ENCODE measurements at regions not wholly inside any gene's neighbourhood (a gene's known extent, or its start where the extent isn't known, plus 50 kb on each side); places are given as distances from the start of the nearest gene placed in this dataset.
"Not testable (repeated sequence)": the region's sequence is repeated elsewhere in the genome, so short reads cannot be mapped to it uniquely, and the experiment has no call there.

DNA sequence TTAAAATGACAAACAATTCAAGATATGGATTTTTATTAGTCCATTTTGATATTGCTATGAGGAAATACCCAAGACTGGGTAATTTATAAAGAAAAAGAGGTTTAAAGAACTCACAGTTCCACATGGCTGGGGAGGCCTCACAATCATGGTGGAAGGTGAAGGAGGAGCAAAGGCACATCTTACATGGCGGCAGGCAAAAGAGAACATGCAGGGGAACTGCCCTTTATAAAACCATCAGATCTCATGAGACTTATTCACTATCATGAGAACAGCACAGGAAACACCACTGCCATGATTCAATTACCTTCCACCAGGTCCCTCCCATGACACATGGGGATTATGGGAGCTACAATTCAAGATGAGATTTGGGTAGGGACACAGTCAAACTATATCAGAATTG lies 69.8 kb downstream of the FASLG start:
- H3K4me3 ChIP-seq (ENCODE audit: low read length); H3K9ac ChIP-seq (ENCODE audit: low read depth, low read length); H3K4me1 ChIP-seq (ENCODE audit: insufficient read depth, low read length); H3K27ac ChIP-seq (ENCODE audit: low read depth, low read length); H3K27me3 ChIP-seq (ENCODE audit: insufficient read depth, low read length); H3K36me3 ChIP-seq (ENCODE audit: insufficient read depth, low read length): not testable (repeated sequence)
- 89% methylated on average over 1 of the region's 1 CpG for WGBS
- H3K9me3 ChIP-seq (ENCODE audit: insufficient read depth, low read depth, low read length) = peaks cover 14% of the 10 kb centered on the region

DNA sequence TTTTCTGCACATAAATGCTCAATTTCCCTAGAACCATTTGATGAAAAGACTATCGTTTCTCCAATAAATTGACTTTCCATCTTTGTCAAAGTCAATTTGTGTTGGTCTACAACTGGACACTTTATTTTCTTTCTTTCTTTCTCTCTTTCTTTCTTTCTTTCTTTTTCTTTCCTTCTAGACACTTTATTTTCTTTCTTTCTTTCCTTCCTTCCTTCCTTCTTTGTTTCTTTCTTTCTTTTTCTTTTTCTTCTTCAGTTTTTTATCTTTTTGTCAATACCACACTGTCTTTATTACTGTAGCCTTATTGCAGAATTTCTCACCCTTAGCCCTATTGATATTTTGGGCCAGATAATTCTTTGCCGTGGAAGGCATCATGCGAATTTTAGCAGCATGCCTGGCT lies 73.5 kb downstream of the FASLG start:
- H3K9me3 ChIP-seq (ENCODE audit: insufficient read depth, low read depth, low read length) = peaks cover 14% of the 10 kb centered on the region
- no peak overlapping the region for H3K9ac ChIP-seq (ENCODE audit: low read depth, low read length)
- H3K4me3 ChIP-seq (ENCODE audit: low read length) = no peak overlapping the region
- H3K36me3 ChIP-seq (ENCODE audit: insufficient read depth, low read length) = no peaks in the 10 kb centered on the region
- H3K4me1 ChIP-seq (ENCODE audit: insufficient read depth, low read length) = no peaks in the 10 kb centered on the region
- H3K27me3 ChIP-seq (ENCODE audit: insufficient read depth, low read length) = no peaks in the 10 kb centered on the region
- WGBS = 97% methylated on average over 3 of the region's 3 CpGs
- no peak overlapping the region for H3K27ac ChIP-seq (ENCODE audit: low read depth, low read length)

GRCh38 chr1:172733815-172734214 lies 74.9 kb downstream of the FASLG start:
- H3K9ac ChIP-seq (ENCODE audit: low read depth, low read length) = no peak overlapping the region
- H3K27me3 ChIP-seq (ENCODE audit: insufficient read depth, low read length) = no peaks in the 10 kb centered on the region

GRCh38 chr1:172738389-172738788 lies 79.5 kb downstream of the FASLG start:
- WGBS = 93% methylated on average over 2 of the region's 2 CpGs
- Histone ChIP-seq H3K9me3 (ENCODE audit: insufficient read depth, low read depth, low read length) (no peaks in the 10 kb centered on the region), H3K36me3 (ENCODE audit: insufficient read depth, low read length) (no peaks in the 10 kb centered on the region), H3K4me3 (ENCODE audit: low read length) (no peak overlapping the region), H3K9ac (ENCODE audit: low read depth, low read length) (no peak overlapping the region), H3K27ac (ENCODE audit: low read depth, low read length) (no peak overlapping the region), H3K27me3 (ENCODE audit: insufficient read depth, low read length) (no peaks in the 10 kb centered on the region), H3K4me1 (ENCODE audit: insufficient read depth, low read length) (no peaks in the 10 kb centered on the region)

More at GRCh38 chr1:172733815-172734214, 74.9 kb downstream of the FASLG start:
- Histone ChIP-seq H3K27ac (ENCODE audit: low read depth, low read length) (no peak overlapping the region), H3K4me3 (ENCODE audit: low read length) (no peak overlapping the region), H3K36me3 (ENCODE audit: insufficient read depth, low read length) (no peaks in the 10 kb centered on the region), H3K9me3 (ENCODE audit: insufficient read depth, low read depth, low read length) (peaks cover 4% of the 10 kb centered on the region; the same call in 1 of the 2 replicates), H3K4me1 (ENCODE audit: insufficient read depth, low read length) (no peaks in the 10 kb centered on the region)

DNA sequence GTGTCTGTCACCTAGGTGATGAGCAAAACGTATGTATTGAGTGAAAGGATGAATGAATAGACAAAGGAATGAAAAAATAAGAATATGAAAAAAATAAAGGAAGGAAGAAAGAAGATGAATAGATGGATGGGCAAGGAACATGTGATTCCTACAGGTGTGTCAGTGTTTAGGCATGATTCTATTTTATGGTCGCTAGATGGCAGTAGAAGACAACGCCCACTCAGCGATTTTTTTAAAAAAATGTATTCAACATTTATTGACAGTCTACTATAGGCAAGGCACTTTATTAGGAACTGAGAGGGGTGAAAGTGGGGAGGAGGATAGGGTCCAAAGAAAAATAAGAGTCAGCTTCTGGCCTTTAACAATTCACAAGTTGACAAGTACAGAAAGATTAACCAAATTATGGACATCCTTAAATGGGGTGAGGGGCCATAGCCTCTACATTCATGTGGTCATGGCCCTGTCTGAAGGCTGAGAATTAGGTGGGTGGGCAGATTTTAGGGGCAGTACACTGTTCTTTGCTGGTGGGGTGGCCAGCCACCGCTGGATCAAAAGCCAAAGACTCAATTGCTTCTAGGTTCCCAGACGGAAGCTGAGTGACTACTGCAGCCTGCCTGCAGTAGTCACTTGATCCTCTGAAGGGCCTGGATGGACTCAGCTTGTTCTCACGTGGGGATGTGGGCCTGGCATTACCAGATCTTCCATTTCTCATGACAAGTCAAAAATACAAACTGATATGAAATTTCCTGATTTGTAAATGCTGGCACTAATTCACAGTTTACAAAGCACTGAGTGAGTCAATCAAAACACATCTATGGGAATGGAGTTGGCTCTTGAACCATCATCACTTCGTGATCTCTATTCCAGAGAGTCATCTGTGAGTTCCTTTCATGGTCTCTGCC lies 83.9 kb downstream of the FASLG start:
- no peaks in the 10 kb centered on the region for H3K9me3 ChIP-seq (ENCODE audit: insufficient read depth, low read depth, low read length)
- WGBS = 45% methylated on average over 6 of the region's 8 CpGs
- H3K4me1 ChIP-seq (ENCODE audit: insufficient read depth, low read length) = no peaks in the 10 kb centered on the region
- no peak overlapping the region for H3K9ac ChIP-seq (ENCODE audit: low read depth, low read length)
- H3K27me3 ChIP-seq (ENCODE audit: insufficient read depth, low read length) = no peaks in the 10 kb centered on the region
- H3K27ac ChIP-seq (ENCODE audit: low read depth, low read length) = no peak overlapping the region
- H3K36me3 ChIP-seq (ENCODE audit: insufficient read depth, low read length) = no peaks in the 10 kb centered on the region
- no peak overlapping the region for H3K4me3 ChIP-seq (ENCODE audit: low read length)

DNA sequence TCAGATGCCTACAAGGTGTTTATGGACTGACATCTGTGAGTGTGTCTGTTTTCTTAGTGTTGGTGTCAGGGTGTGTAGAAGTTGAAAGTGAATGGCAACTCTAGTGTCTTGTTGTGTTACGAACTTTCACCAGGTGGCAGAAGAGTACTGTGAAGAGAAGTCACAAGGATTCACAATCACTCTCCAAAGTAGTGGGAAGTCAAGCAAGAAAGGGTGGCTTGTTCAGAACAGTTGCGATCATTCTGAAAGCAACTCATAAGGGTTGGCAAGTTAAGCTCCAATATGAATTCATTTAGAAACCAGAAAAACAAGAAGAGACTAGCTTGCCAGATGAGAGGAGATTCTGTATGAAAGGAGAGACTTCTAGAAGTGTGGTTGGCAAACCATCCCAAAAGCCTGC lies 86.1 kb downstream of the FASLG start:
- 63% methylated on average over 2 of the region's 2 CpGs for WGBS
- no peaks in the 10 kb centered on the region for H3K27me3 ChIP-seq (ENCODE audit: insufficient read depth, low read length)
- no peaks in the 10 kb centered on the region for H3K4me1 ChIP-seq (ENCODE audit: insufficient read depth, low read length)
- no peak overlapping the region for H3K9ac ChIP-seq (ENCODE audit: low read depth, low read length)
- H3K4me3 ChIP-seq (ENCODE audit: low read length) = no peak overlapping the region
- H3K27ac ChIP-seq (ENCODE audit: low read depth, low read length) = no peak overlapping the region
- no peaks in the 10 kb centered on the region for H3K9me3 ChIP-seq (ENCODE audit: insufficient read depth, low read depth, low read length)
- no peaks in the 10 kb centered on the region for H3K36me3 ChIP-seq (ENCODE audit: insufficient read depth, low read length)

GRCh38 chr1:172746091-172746949 lies 87.4 kb downstream of the FASLG start:
- Histone ChIP-seq H3K4me3 (ENCODE audit: low read length) (no peak overlapping the region), H3K9ac (ENCODE audit: low read depth, low read length) (no peak overlapping the region), H3K36me3 (ENCODE audit: insufficient read depth, low read length) (no peaks in the 10 kb centered on the region), H3K27me3 (ENCODE audit: insufficient read depth, low read length) (no peaks in the 10 kb centered on the region), H3K9me3 (ENCODE audit: insufficient read depth, low read depth, low read length) (no peaks in the 10 kb centered on the region), H3K4me1 (ENCODE audit: insufficient read depth, low read length) (no peaks in the 10 kb centered on the region), H3K27ac (ENCODE audit: low read depth, low read length) (no peak overlapping the region)
- WGBS = 92% methylated on average over 3 of the region's 3 CpGs

GRCh38 chr1:172748201-172748600 lies 89.3 kb downstream of the FASLG start:
- Histone ChIP-seq H3K27ac (ENCODE audit: low read depth, low read length) (no peak overlapping the region), H3K9ac (ENCODE audit: low read depth, low read length) (no peak overlapping the region), H3K4me1 (ENCODE audit: insufficient read depth, low read length) (no peaks in the 10 kb centered on the region), H3K4me3 (ENCODE audit: low read length) (no peak overlapping the region), H3K36me3 (ENCODE audit: insufficient read depth, low read length) (no peaks in the 10 kb centered on the region), H3K27me3 (ENCODE audit: insufficient read depth, low read length) (no peaks in the 10 kb centered on the region), H3K9me3 (ENCODE audit: insufficient read depth, low read depth, low read length) (no peaks in the 10 kb centered on the region)
- WGBS = 95% methylated on average over 24 of the region's 24 CpGs

GRCh38 chr1:172751683-172752082 lies 92.8 kb downstream of the FASLG start:
- no peaks in the 10 kb centered on the region for H3K36me3 ChIP-seq (ENCODE audit: insufficient read depth, low read length)
- no peak overlapping the region for H3K9ac ChIP-seq (ENCODE audit: low read depth, low read length)
- H3K4me1 ChIP-seq (ENCODE audit: insufficient read depth, low read length) = no peaks in the 10 kb centered on the region
- WGBS = no CpG with 5 or more reads among the region's 1 CpG
- no peak overlapping the region for H3K4me3 ChIP-seq (ENCODE audit: low read length)
- H3K9me3 ChIP-seq (ENCODE audit: insufficient read depth, low read depth, low read length) = no peaks in the 10 kb centered on the region
- no peak overlapping the region for H3K27ac ChIP-seq (ENCODE audit: low read depth, low read length)
- H3K27me3 ChIP-seq (ENCODE audit: insufficient read depth, low read length) = no peaks in the 10 kb centered on the region

DNA sequence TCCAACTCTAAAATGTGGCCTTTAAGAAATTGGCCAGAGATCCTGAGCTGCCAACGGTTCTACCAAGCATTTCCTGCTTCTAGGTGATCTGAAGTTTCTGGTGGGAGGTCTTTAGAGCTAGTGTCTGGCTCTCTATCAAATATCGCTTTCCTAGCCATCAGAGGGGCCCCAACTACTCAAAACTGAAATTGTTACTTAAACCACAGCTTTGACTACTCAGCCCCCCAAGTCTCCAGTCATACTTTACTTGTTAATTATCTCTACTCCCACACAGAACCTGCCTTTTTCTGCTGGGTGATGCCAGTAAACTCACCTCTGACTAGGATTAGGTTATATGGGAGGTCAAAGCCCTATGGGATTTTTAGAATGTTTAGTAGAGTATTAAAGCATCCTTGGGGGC lies 95.1 kb downstream of the FASLG start:
- Histone ChIP-seq H3K27ac (ENCODE audit: low read depth, low read length) (no peak overlapping the region), H3K4me3 (ENCODE audit: low read length) (no peak overlapping the region), H3K36me3 (ENCODE audit: insufficient read depth, low read length) (no peaks in the 10 kb centered on the region), H3K27me3 (ENCODE audit: insufficient read depth, low read length) (no peaks in the 10 kb centered on the region), H3K9me3 (ENCODE audit: insufficient read depth, low read depth, low read length) (no peaks in the 10 kb centered on the region), H3K9ac (ENCODE audit: low read depth, low read length) (no peak overlapping the region), H3K4me1 (ENCODE audit: insufficient read depth, low read length) (no peaks in the 10 kb centered on the region)
- 93% methylated on average over 2 of the region's 2 CpGs for WGBS

DNA sequence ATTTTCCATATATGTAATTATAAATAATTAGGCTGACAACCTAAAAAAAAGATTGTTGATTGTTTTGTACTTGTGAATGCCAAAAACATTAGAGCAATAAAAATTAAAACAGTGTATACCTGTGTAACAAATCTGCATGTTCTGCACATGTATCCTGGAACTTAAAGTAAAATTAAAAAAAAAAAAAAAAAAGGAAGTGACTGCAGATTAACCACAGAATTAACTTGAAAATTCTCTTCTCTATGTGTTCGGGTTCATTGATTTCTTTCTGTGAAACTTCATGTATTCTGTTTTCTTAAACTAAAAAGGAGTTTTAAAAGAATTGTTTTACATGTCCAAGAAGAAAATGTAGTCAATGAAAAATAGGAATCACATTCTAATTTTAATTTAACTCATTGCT lies 95.7 kb downstream of the FASLG start:
- WGBS = no CpG with 5 or more reads among the region's 1 CpG
- H3K9me3 ChIP-seq (ENCODE audit: insufficient read depth, low read depth, low read length) = no peaks in the 10 kb centered on the region
- H3K27ac ChIP-seq (ENCODE audit: low read depth, low read length) = no peak overlapping the region
- H3K27me3 ChIP-seq (ENCODE audit: insufficient read depth, low read length) = no peaks in the 10 kb centered on the region
- H3K36me3 ChIP-seq (ENCODE audit: insufficient read depth, low read length) = no peaks in the 10 kb centered on the region
- H3K4me3 ChIP-seq (ENCODE audit: low read length) = no peak overlapping the region
- H3K4me1 ChIP-seq (ENCODE audit: insufficient read depth, low read length) = no peaks in the 10 kb centered on the region
- H3K9ac ChIP-seq (ENCODE audit: low read depth, low read length) = no peak overlapping the region
